ENCODE measurements at regions not wholly inside any gene's neighbourhood (a gene's known extent, or its start where the extent isn't known, plus 50 kb on each side); places are given as distances from the start of the nearest gene placed in this dataset.
A peak's percentile ranks its signal among the peaks of the same experiment; 100 is the strongest.
"Not testable (repeated sequence)": the region's sequence is repeated elsewhere in the genome, so short reads cannot be mapped to it uniquely, and the experiment has no call there.

- not testable (repeated sequence) for H3K23ac ChIP-seq (ENCODE audit: low read length in 2 of 2); H2AFZ ChIP-seq (ENCODE audit: low read depth, low read length); H2BK15ac ChIP-seq (ENCODE audit: low read depth, poor library complexity, severe bottlenecking); H3K18ac ChIP-seq (ENCODE audit: low read depth in 1 of 2, low read length in 2 of 2); H3K4me1 ChIP-seq (ENCODE audit: control insufficient read depth, insufficient read depth, low read depth, low read length); H3K4ac ChIP-seq (ENCODE audit: low read depth in 1 of 2, low read length in 2 of 2); H4K8ac ChIP-seq (ENCODE audit: low read length); H3K9me3 ChIP-seq (ENCODE audit: control insufficient read depth, low read length); H2BK5ac ChIP-seq (ENCODE audit: low read depth, low read length, poor library complexity, severe bottlenecking); H2BK120ac ChIP-seq (ENCODE audit: low read depth, low read length); H2BK12ac ChIP-seq (ENCODE audit: low read length in 2 of 2); H4K91ac ChIP-seq (ENCODE audit: low read length); H3K4me2 ChIP-seq (ENCODE audit: low read length, poor library complexity, severe bottlenecking); H3K27me3 ChIP-seq (ENCODE audit: control insufficient read depth in 1 of 2, insufficient read depth in 1 of 2, low read length in 2 of 2); H3K27ac ChIP-seq (ENCODE audit: low read length, poor library complexity, severe bottlenecking); H2AK5ac ChIP-seq (ENCODE audit: low read length, severe bottlenecking); H3K4me3 ChIP-seq (ENCODE audit: insufficient read depth in 1 of 2, low read depth in 1 of 2, low read length in 2 of 2); H3K79me1 ChIP-seq (replicated peaks; ENCODE audit: low read length, poor library complexity, severe bottlenecking); H3K36me3 ChIP-seq (ENCODE audit: control insufficient read depth in 1 of 2, insufficient read depth in 2 of 2, low read depth in 1 of 2, low read length in 2 of 2); DNase-seq; H3K14ac ChIP-seq (ENCODE audit: low read length in 2 of 2)
- H3K9ac ChIP-seq (ENCODE audit: low read length) = peak overlapping the region; percentile 59
- 49% methylated on average over 7 of the region's 10 CpGs for WGBS
Measured at GRCh38 chr2:111464367-111464766, 343.7 kb downstream of the BCL2L11 start.

GRCh38 chr2:111465521-111465920, 344.8 kb downstream of the BCL2L11 start:
- not testable (repeated sequence) for H3K27ac ChIP-seq (ENCODE audit: low read length, poor library complexity, severe bottlenecking); DNase-seq; H3K27me3 ChIP-seq (ENCODE audit: control insufficient read depth in 1 of 2, insufficient read depth in 1 of 2, low read length in 2 of 2); H4K8ac ChIP-seq (ENCODE audit: low read length); H2BK15ac ChIP-seq (ENCODE audit: low read depth, poor library complexity, severe bottlenecking); H3K14ac ChIP-seq (ENCODE audit: low read length in 2 of 2); H3K4me1 ChIP-seq (ENCODE audit: control insufficient read depth, insufficient read depth, low read depth, low read length); H3K4me3 ChIP-seq (ENCODE audit: insufficient read depth in 1 of 2, low read depth in 1 of 2, low read length in 2 of 2); H3K23ac ChIP-seq (ENCODE audit: low read length in 2 of 2); H3K18ac ChIP-seq (ENCODE audit: low read depth in 1 of 2, low read length in 2 of 2); H2BK5ac ChIP-seq (ENCODE audit: low read depth, low read length, poor library complexity, severe bottlenecking); H3K4me2 ChIP-seq (ENCODE audit: low read length, poor library complexity, severe bottlenecking); H2AK5ac ChIP-seq (ENCODE audit: low read length, severe bottlenecking); H3K79me1 ChIP-seq (replicated peaks; ENCODE audit: low read length, poor library complexity, severe bottlenecking); H4K91ac ChIP-seq (ENCODE audit: low read length); H2BK12ac ChIP-seq (ENCODE audit: low read length in 2 of 2); H3K9me3 ChIP-seq (ENCODE audit: control insufficient read depth, low read length); H3K4ac ChIP-seq (ENCODE audit: low read depth in 1 of 2, low read length in 2 of 2); H2BK120ac ChIP-seq (ENCODE audit: low read depth, low read length); H3K9ac ChIP-seq (ENCODE audit: low read length); H3K36me3 ChIP-seq (ENCODE audit: control insufficient read depth in 1 of 2, insufficient read depth in 2 of 2, low read depth in 1 of 2, low read length in 2 of 2); H2AFZ ChIP-seq (ENCODE audit: low read depth, low read length)
- WGBS = 100% methylated on average over 2 of the region's 3 CpGs

- not testable (repeated sequence) for H4K91ac ChIP-seq (ENCODE audit: low read length); H3K9ac ChIP-seq (ENCODE audit: low read length); H3K27ac ChIP-seq (ENCODE audit: low read length, poor library complexity, severe bottlenecking); H2BK15ac ChIP-seq (ENCODE audit: low read depth, poor library complexity, severe bottlenecking); H4K8ac ChIP-seq (ENCODE audit: low read length); H3K4me1 ChIP-seq (ENCODE audit: control insufficient read depth, insufficient read depth, low read depth, low read length); H3K27me3 ChIP-seq (ENCODE audit: control insufficient read depth in 1 of 2, insufficient read depth in 1 of 2, low read length in 2 of 2); H3K14ac ChIP-seq (ENCODE audit: low read length in 2 of 2); H3K4me2 ChIP-seq (ENCODE audit: low read length, poor library complexity, severe bottlenecking); H2BK12ac ChIP-seq (ENCODE audit: low read length in 2 of 2); H3K23ac ChIP-seq (ENCODE audit: low read length in 2 of 2); H2AFZ ChIP-seq (ENCODE audit: low read depth, low read length); H3K36me3 ChIP-seq (ENCODE audit: control insufficient read depth in 1 of 2, insufficient read depth in 2 of 2, low read depth in 1 of 2, low read length in 2 of 2); H3K4ac ChIP-seq (ENCODE audit: low read depth in 1 of 2, low read length in 2 of 2); H2BK5ac ChIP-seq (ENCODE audit: low read depth, low read length, poor library complexity, severe bottlenecking); H3K79me1 ChIP-seq (replicated peaks; ENCODE audit: low read length, poor library complexity, severe bottlenecking); H2AK5ac ChIP-seq (ENCODE audit: low read length, severe bottlenecking); H2BK120ac ChIP-seq (ENCODE audit: low read depth, low read length); H3K4me3 ChIP-seq (ENCODE audit: insufficient read depth in 1 of 2, low read depth in 1 of 2, low read length in 2 of 2); H3K18ac ChIP-seq (ENCODE audit: low read depth in 1 of 2, low read length in 2 of 2); H3K9me3 ChIP-seq (ENCODE audit: control insufficient read depth, low read length)
- WGBS = no CpG with 5 or more reads among the region's 4 CpGs
- peak; percentile 26 for DNase-seq
Measured at GRCh38 chr2:111466744-111467143, 346.0 kb downstream of the BCL2L11 start.

GRCh38 chr2:111470924-111471323, 350.2 kb downstream of the BCL2L11 start:
- H3K14ac ChIP-seq (ENCODE audit: low read length in 2 of 2); H3K79me1 ChIP-seq (replicated peaks; ENCODE audit: low read length, poor library complexity, severe bottlenecking); H3K9me3 ChIP-seq (ENCODE audit: control insufficient read depth, low read length); H3K9ac ChIP-seq (ENCODE audit: low read length); H3K27ac ChIP-seq (ENCODE audit: low read length, poor library complexity, severe bottlenecking); H2AFZ ChIP-seq (ENCODE audit: low read depth, low read length); H3K36me3 ChIP-seq (ENCODE audit: control insufficient read depth in 1 of 2, insufficient read depth in 2 of 2, low read depth in 1 of 2, low read length in 2 of 2); H2BK5ac ChIP-seq (ENCODE audit: low read depth, low read length, poor library complexity, severe bottlenecking); H4K8ac ChIP-seq (ENCODE audit: low read length); H2AK5ac ChIP-seq (ENCODE audit: low read length, severe bottlenecking); H3K4me2 ChIP-seq (ENCODE audit: low read length, poor library complexity, severe bottlenecking); H2BK120ac ChIP-seq (ENCODE audit: low read depth, low read length); H3K4me1 ChIP-seq (ENCODE audit: control insufficient read depth, insufficient read depth, low read depth, low read length); H3K23ac ChIP-seq (ENCODE audit: low read length in 2 of 2); H2BK12ac ChIP-seq (ENCODE audit: low read length in 2 of 2); H4K91ac ChIP-seq (ENCODE audit: low read length); H3K27me3 ChIP-seq (ENCODE audit: control insufficient read depth in 1 of 2, insufficient read depth in 1 of 2, low read length in 2 of 2); H3K4ac ChIP-seq (ENCODE audit: low read depth in 1 of 2, low read length in 2 of 2); DNase-seq; H3K18ac ChIP-seq (ENCODE audit: low read depth in 1 of 2, low read length in 2 of 2); H3K4me3 ChIP-seq (ENCODE audit: insufficient read depth in 1 of 2, low read depth in 1 of 2, low read length in 2 of 2); H2BK15ac ChIP-seq (ENCODE audit: low read depth, poor library complexity, severe bottlenecking): not testable (repeated sequence)
- WGBS = no CpG with 5 or more reads among the region's 2 CpGs

Measured in mesenchymal stem cell (in vitro differentiated cells and primary cell).